ENCODE measurements at regions not wholly inside any gene's neighbourhood (a gene's known extent, or its start where the extent isn't known, plus 50 kb on each side); places are given as distances from the start of the nearest gene placed in this dataset.

DNA sequence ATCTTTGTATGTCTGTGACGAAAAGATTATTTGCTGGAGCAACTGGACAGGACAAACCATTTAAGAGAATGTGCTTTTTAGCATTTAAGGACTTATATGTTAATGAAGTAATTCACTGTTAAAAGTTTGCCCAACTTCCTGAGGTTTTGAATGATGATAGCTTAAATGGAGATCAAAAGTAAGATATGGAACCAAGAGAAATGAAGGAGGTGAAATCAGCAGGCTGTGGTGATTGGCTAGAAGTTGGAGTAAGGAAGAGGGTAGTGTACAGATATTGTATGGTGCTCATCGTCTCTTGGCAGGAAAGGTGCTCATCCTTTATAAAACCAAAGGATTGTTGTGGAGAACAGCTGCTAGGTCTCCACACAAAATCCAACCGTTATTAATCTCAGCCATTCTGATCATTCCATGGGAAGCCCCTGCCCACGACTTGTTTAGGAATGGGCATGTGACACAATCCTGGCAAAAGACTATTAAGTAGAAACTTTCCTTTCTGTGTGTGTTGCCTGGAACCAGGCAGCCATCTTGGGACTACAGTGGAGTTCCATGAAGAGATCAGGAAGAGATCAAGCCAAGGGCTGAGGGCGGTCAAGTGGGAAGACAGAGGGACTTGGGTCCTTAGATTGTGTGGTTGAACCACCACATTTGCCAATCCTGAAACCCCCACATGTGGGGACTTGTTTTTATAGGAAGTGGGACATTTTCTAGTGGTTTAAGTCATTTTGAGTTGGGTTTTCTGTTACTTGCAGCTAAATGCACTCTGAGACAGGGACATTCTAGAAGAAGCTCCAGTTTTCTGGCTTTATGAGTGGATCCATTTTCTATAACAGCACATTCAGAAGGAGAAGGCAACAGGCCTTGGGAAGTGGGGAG is 56.8 kb upstream of the CHST11 start:
- ATAC-seq (no peak), DNase-seq (ENCODE audit: low read depth, low spot score) (no peak)
- H3K4me3 ChIP-seq (replicated peaks in 1 of 2; ENCODE audit: low read depth in 1 of 2, low read length in 2 of 2) = no peak overlapping the region
- H3K27ac ChIP-seq (ENCODE audit: low read depth, low read length) = no peak overlapping the region
- no peaks in the 10 kb centered on the region for H3K9me3 ChIP-seq (ENCODE audit: control insufficient read depth in 1 of 2, insufficient read depth in 1 of 2, low read depth in 1 of 2, low read length in 2 of 2)
- H3K4me2 ChIP-seq (ENCODE audit: low read length) = no peak overlapping the region
- no peaks in the 10 kb centered on the region for H3K36me3 ChIP-seq (ENCODE audit: control insufficient read depth in 1 of 2, insufficient read depth in 2 of 2, low read length in 2 of 2)
- no peak overlapping the region for H2AFZ ChIP-seq (ENCODE audit: low read depth, low read length, poor library complexity, severe bottlenecking)
- no TSS peak for BruUV-seq (replicated peaks)
- H3K27me3 ChIP-seq (ENCODE audit: insufficient read depth, low read length) = no peaks in the 10 kb centered on the region
- POLR2A ChIA-PET = interaction anchor here (0.6 kb wide), 1 partner anchor 177 kb away, joined by 5 read pairs; no protein-coding TSS in a partner anchor
- TF ChIP-seq ZFX (IDR thresholded peaks at IDR 0.05) = no peak
- no peak for TF ChIP-seq TCF7L2 (IDR thresholded peaks at IDR 0.05; ENCODE audit: borderline replicate concordance, extremely low read depth, insufficient read depth, insufficient read length)
- TF ChIP-seq RAD21 (IDR thresholded peaks at IDR 0.05; ENCODE audit: low read depth) = no peak
- intact Hi-C loops (cut with micrococcal nuclease) = no loop called here
- no peaks in the 10 kb centered on the region for H3K9me2 ChIP-seq (ENCODE audit: insufficient read depth)
- no peaks in the 10 kb centered on the region for H3K4me1 ChIP-seq (ENCODE audit: control insufficient read depth in 1 of 2, insufficient read depth in 2 of 2, low read length in 2 of 2)
- CTCF ChIA-PET = no interaction called here
- no peaks in the 10 kb centered on the region for H3K79me2 ChIP-seq (ENCODE audit: insufficient read depth, low read length)
- no peak overlapping the region for H3K9ac ChIP-seq (ENCODE audit: low read length)
- H4K20me1 ChIP-seq (ENCODE audit: insufficient read depth) = no peaks in the 10 kb centered on the region
- RAD21 ChIA-PET (ENCODE audit: low non-redundant PET in 1 of 2, low total read pairs in 2 of 2, uncharacterized antibody in 2 of 2, unreplicated experiment in 2 of 2) = no interaction called here

DNA sequence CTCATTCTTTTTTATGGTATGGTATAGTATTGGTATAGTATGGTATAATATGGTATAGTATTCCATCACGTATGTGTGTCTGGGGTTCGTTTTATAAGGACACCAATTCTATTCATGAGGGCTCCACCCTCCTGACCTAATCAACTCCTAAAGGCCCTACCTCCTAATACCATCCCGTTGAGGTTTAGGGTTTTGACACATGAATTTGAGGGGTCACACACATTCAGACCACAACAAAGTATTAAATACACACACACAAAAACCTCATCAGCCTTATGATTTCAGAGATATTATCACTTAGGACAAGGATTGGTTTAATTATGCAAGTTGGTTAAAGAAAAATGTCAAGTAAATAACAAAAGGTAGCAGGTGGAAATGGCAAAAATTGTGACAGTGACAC is 54.1 kb upstream of the CHST11 start:
- ATAC-seq (no peak), DNase-seq (ENCODE audit: low read depth, low spot score) (no peak)
- Histone ChIP-seq H3K79me2 (ENCODE audit: insufficient read depth, low read length) (no peaks in the 10 kb centered on the region), H3K36me3 (ENCODE audit: control insufficient read depth in 1 of 2, insufficient read depth in 2 of 2, low read length in 2 of 2) (no peaks in the 10 kb centered on the region), H3K9me2 (ENCODE audit: insufficient read depth) (no peaks in the 10 kb centered on the region), H4K20me1 (ENCODE audit: insufficient read depth) (no peaks in the 10 kb centered on the region), H3K27me3 (ENCODE audit: insufficient read depth, low read length) (no peaks in the 10 kb centered on the region), H3K4me3 (replicated peaks in 1 of 2; ENCODE audit: low read depth in 1 of 2, low read length in 2 of 2) (no peak overlapping the region), H3K4me2 (ENCODE audit: low read length) (no peak overlapping the region), H3K4me1 (ENCODE audit: control insufficient read depth in 1 of 2, insufficient read depth in 2 of 2, low read length in 2 of 2) (peaks cover 1 to 4% of the 10 kb centered on the region in 2 experiments; a peak in 3 of 4 replicates), H3K9me3 (ENCODE audit: control insufficient read depth in 1 of 2, insufficient read depth in 1 of 2, low read depth in 1 of 2, low read length in 2 of 2) (no peaks in the 10 kb centered on the region), H3K9ac (ENCODE audit: low read length) (no peak overlapping the region), H3K27ac (ENCODE audit: low read depth, low read length) (no peak overlapping the region), H2AFZ (ENCODE audit: low read depth, low read length, poor library complexity, severe bottlenecking) (no peak overlapping the region)
- POLR2A ChIA-PET = no interaction called here
- BruUV-seq (replicated peaks) = no TSS peak
- RAD21 ChIA-PET (ENCODE audit: low non-redundant PET in 1 of 2, low total read pairs in 2 of 2, uncharacterized antibody in 2 of 2, unreplicated experiment in 2 of 2) = no interaction called here
- CTCF ChIA-PET = no interaction called here
- TF ChIP-seq POLR2AphosphoS5 (IDR thresholded peaks at IDR 0.05; ENCODE audit: low read depth, low read length) (no peak), POLR2A (IDR thresholded peaks at IDR 0.05; ENCODE audit: borderline replicate concordance, extremely low read depth, insufficient read depth, insufficient read length) (no peak), CBX3 (IDR thresholded peaks at IDR 0.05; ENCODE audit: low read depth) (no peak)
- intact Hi-C loops (cut with micrococcal nuclease) = no loop called here
